PC-9 (cell line): ENCODE measurements at regions not wholly inside any gene's neighbourhood (a gene's known extent, or its start where the extent isn't known, plus 50 kb on each side); places are given as distances from the start of the nearest gene placed in this dataset.

ENCODE experiments used
- BruUV-seq: library from RNA; stranded (reverse); fragments of 400-500 nt; replicated peaks from 2 replicates; lab custom pipeline; 2021; lab: Mats Ljungman, UMichigan
- CTCF ChIA-PET: fragments of 300-600 bp; sonication (Branson Sonifier 250); formaldehyde crosslinking; loops from one replicate; lab custom pipeline; 2022; ENCODE audit warnings: antibody characterized with exemption; lab: Charles Lee
- POLR2A ChIA-PET: fragments of 300-600 bp; sonication (Branson Sonifier 250); formaldehyde crosslinking; loops from one replicate; lab custom pipeline; 2022; ENCODE audit warnings: antibody characterized with exemption; ENCODE audit not compliant: unreplicated experiment; lab: Charles Lee
- DNase-seq, 2 experiments: peaks; one replicate each; pipeline versions ENCODE4 v3.0.0 to v3.0.0-alpha.2; 2015 to 2022; ENCODE audit warnings: mixed read lengths in 1 of 2
- H2AFZ ChIP-seq: fragments of 200-600 bp; sonication (generic); 2 replicates; pipeline ENCODE4 v1.8.1; 2017; ENCODE audit warnings: antibody characterized with exemption
- H3F3A ChIP-seq: fragments of 200-600 bp; sonication (generic); 2 replicates; pipeline ENCODE4 v1.8.1; 2017; ENCODE audit warnings: antibody characterized with exemption, mild to moderate bottlenecking, low read depth; ENCODE audit not compliant: insufficient read depth
- H3K27ac ChIP-seq: fragments of 200-600 bp; sonication (generic); 2 replicates; pipeline ENCODE4 v1.6.1; 2016; ENCODE audit warnings: mixed run types
- H3K27me3 ChIP-seq: fragments of 200-600 bp; sonication (generic); 2 replicates; pipeline ENCODE4 v1.6.1; 2016; ENCODE audit warnings: low read depth, mixed run types; ENCODE audit not compliant: insufficient read depth
- H3K36me3 ChIP-seq: fragments of 200-600 bp; sonication (generic); 2 replicates; pipeline ENCODE4 v1.6.1; 2016; ENCODE audit warnings: low read depth, mixed run types
- H3K4me1 ChIP-seq: fragments of 200-600 bp; sonication (generic); replicated peaks from 2 replicates; pipeline ENCODE4 v1.6.1; 2016; ENCODE audit warnings: mixed run types; ENCODE audit not compliant: insufficient read depth
- H3K4me2 ChIP-seq: fragments of 200-600 bp; sonication (generic); 2 replicates; pipeline ENCODE4 v1.6.1; 2017; ENCODE audit warnings: mixed run types
- H3K4me3 ChIP-seq: fragments of 200-600 bp; sonication (generic); 2 replicates; pipeline ENCODE4 v1.6.1; 2016; ENCODE audit warnings: mixed run types
- H3K79me2 ChIP-seq: fragments of 200-600 bp; sonication (generic); 2 replicates; pipeline ENCODE4 v1.6.1; 2017; ENCODE audit warnings: low read depth, mixed run types
- H3K9me2 ChIP-seq: fragments of 200-600 bp; sonication (generic); 2 replicates; pipeline ENCODE4 v1.8.1; 2017; ENCODE audit warnings: mild to moderate bottlenecking; ENCODE audit not compliant: insufficient read depth
- H3K9me3 ChIP-seq: fragments of 200-600 bp; sonication (generic); 2 replicates; pipeline ENCODE4 v1.8.1; 2016; ENCODE audit warnings: low read depth; ENCODE audit not compliant: insufficient read depth
- H4K20me1 ChIP-seq: fragments of 200-600 bp; sonication (generic); 2 replicates; pipeline ENCODE4 v1.8.1; 2017; ENCODE audit not compliant: insufficient read depth
- EZH2 ChIP-seq: fragments of 200-600 bp; sonication (generic); IDR thresholded peaks from 2 replicates; pipeline ENCODE4 v1.8.0; 2017; ENCODE audit warnings: antibody characterized with exemption, low read depth
- intact Hi-C: fragments of 100-400 bp; cut with micrococcal nuclease; formaldehyde crosslinking; loops from one replicate; pipeline ENCODE4 v1.10.0; 2022; ENCODE audit not compliant: unreplicated experiment
- TF ChIP-seq, protein P1 (sequence below): fragments of 200-600 bp; sonication (generic); conservative IDR thresholded peaks from 2 replicates; pipeline ENCODE4 v1.6.1; 2017; ENCODE audit warnings: mixed run types, antibody characterized with exemption, mild to moderate bottlenecking, moderate library complexity

DNA sequence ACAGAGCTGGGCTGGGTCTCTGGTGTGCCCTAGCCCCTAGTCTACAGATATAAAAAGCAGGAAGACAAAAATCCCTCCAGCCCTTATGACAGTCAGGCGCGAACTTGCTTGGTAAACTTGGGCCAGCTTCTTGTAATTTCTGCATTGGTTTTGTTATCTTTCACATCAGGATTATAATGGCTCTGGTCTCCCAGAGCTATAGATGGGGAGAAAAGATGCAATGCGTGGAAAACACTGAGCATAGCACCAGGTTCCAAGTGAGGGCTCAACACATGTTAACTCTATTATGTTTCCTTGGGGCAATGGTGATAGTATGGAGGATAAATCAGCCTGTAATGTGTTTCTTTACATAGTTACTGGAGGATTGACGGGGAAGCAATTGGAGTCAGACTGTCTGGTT is 246.8 kb upstream of the KCNG1 start:
- H3K4me2 ChIP-seq = no peak overlapping the region
- H3K4me3 ChIP-seq = no peak overlapping the region
- no peak for TF ChIP-seq EZH2
- TF ChIP-seq, protein P1, sequence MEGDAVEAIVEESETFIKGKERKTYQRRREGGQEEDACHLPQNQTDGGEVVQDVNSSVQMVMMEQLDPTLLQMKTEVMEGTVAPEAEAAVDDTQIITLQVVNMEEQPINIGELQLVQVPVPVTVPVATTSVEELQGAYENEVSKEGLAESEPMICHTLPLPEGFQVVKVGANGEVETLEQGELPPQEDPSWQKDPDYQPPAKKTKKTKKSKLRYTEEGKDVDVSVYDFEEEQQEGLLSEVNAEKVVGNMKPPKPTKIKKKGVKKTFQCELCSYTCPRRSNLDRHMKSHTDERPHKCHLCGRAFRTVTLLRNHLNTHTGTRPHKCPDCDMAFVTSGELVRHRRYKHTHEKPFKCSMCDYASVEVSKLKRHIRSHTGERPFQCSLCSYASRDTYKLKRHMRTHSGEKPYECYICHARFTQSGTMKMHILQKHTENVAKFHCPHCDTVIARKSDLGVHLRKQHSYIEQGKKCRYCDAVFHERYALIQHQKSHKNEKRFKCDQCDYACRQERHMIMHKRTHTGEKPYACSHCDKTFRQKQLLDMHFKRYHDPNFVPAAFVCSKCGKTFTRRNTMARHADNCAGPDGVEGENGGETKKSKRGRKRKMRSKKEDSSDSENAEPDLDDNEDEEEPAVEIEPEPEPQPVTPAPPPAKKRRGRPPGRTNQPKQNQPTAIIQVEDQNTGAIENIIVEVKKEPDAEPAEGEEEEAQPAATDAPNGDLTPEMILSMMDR = no peak
- no peaks in the 10 kb centered on the region for H3K36me3 ChIP-seq
- H3K9me2 ChIP-seq = no peaks in the 10 kb centered on the region
- H2AFZ ChIP-seq = no peak overlapping the region
- no peaks in the 10 kb centered on the region for H3K4me1 ChIP-seq
- POLR2A ChIA-PET = no interaction called here
- intact Hi-C loops = loop anchor here (1.0 kb wide), 1 partner anchor 19 kb away; no protein-coding TSS in a partner anchor
- CTCF ChIA-PET = no interaction called here
- no peaks in the 10 kb centered on the region for H4K20me1 ChIP-seq
- no peak for DNase-seq
- BruUV-seq = no TSS peak
- peaks cover 75% of the 10 kb centered on the region for H3K27me3 ChIP-seq
- no peaks in the 10 kb centered on the region for H3K79me2 ChIP-seq
- H3K27ac ChIP-seq = no peak overlapping the region
- no peaks in the 10 kb centered on the region for H3F3A ChIP-seq
- H3K9me3 ChIP-seq = peaks cover 8% of the 10 kb centered on the region; the same call in 1 of the 2 replicates

GRCh38 chr20:51267679-51268078 is 244.8 kb upstream of the KCNG1 start:
- Histone ChIP-seq H2AFZ (no peak overlapping the region), H3K4me1 (no peaks in the 10 kb centered on the region), H4K20me1 (no peaks in the 10 kb centered on the region), H3K79me2 (no peaks in the 10 kb centered on the region), H3K9me2 (no peaks in the 10 kb centered on the region), H3K4me2 (no peak overlapping the region), H3K4me3 (no peak overlapping the region), H3K27ac (no peak overlapping the region), H3K36me3 (no peaks in the 10 kb centered on the region), H3K27me3 (peaks cover 67% of the 10 kb centered on the region), H3K9me3 (peaks cover 8% of the 10 kb centered on the region; the same call in 1 of the 2 replicates), H3F3A (no peaks in the 10 kb centered on the region)
- TF ChIP-seq, protein P1 = no peak
- no peak for TF ChIP-seq EZH2
- intact Hi-C loops = no loop called here
- BruUV-seq = no TSS peak
- ChIA-PET CTCF (no interaction called here), POLR2A (no interaction called here)
- DNase-seq = no peak

DNA sequence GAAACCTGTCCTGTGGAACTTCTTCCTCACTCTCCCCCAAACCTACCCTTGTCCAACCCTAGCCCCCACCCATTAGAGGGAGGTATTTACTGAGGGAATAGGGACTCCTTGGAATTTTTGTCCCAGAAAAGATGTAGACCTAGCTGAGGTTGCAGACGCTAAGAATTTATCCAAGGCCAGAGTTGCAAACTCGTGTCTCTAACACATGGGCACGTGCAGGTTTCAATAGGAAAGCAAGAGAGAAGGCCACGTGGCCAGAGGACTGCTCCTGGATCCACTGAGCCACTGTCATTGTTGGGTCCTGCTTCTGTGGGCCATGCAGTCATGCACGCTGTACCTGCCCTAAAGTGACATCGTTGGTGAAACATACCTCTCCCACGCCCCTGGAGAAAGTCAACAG is 243.4 kb upstream of the KCNG1 start:
- Histone ChIP-seq H3K27me3 (peaks cover 62% of the 10 kb centered on the region), H3K4me1 (no peaks in the 10 kb centered on the region), H3K79me2 (no peaks in the 10 kb centered on the region), H3K4me2 (no peak overlapping the region), H3K9me2 (no peaks in the 10 kb centered on the region), H3K9me3 (peaks cover 8% of the 10 kb centered on the region; the same call in 1 of the 2 replicates), H3F3A (no peaks in the 10 kb centered on the region), H3K36me3 (no peaks in the 10 kb centered on the region), H3K4me3 (no peak overlapping the region), H4K20me1 (no peaks in the 10 kb centered on the region), H2AFZ (no peak overlapping the region), H3K27ac (no peak overlapping the region)
- CTCF ChIA-PET = no interaction called here
- intact Hi-C loops = no loop called here
- no peak for TF ChIP-seq EZH2
- TF ChIP-seq, protein P1 = no peak
- no peak for DNase-seq
- POLR2A ChIA-PET = no interaction called here
- BruUV-seq = no TSS peak
